Anterior cingulate cortex (tissue), 58 donors: ENCODE measurements at regions not wholly inside any gene's neighbourhood (a gene's known extent, or its start where the extent isn't known, plus 50 kb on each side); places are given as distances from the start of the nearest gene placed in this dataset.
A peak's percentile ranks its signal among the peaks of the same experiment; 100 is the strongest.
"Not testable (repeated sequence)": the region's sequence is repeated elsewhere in the genome, so short reads cannot be mapped to it uniquely, and the experiment has no call there.

ENCODE experiments used
- DNase-seq, 58 donors: peaks; one replicate each; lab custom pipeline; 2025; lab: John Stamatoyannopoulos, UW

GRCh38 chr4:181843797-181844196, 399.4 kb upstream of the TENM3 start:
- not testable (repeated sequence) for DNase-seq

DNA sequence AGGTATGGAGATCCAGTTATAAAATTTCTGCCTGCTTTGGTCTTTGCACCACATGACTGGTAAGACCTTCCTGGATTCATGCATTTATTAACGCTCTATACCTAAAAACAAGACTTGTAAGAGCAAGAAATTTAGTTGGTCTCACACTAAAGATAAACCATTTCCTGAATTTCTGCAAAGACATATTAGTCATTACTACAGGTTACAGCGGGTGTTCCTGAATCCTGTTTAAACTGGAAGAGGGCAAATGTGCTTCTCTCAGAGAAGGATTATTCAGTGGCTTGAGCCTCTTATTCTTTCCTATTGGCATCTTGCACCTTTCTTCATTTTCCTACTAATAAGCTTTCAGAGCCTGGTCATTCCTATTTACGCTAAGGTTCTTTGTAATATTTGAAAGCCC, 397.6 kb upstream of the TENM3 start:
- DNase-seq: no peak

DNA sequence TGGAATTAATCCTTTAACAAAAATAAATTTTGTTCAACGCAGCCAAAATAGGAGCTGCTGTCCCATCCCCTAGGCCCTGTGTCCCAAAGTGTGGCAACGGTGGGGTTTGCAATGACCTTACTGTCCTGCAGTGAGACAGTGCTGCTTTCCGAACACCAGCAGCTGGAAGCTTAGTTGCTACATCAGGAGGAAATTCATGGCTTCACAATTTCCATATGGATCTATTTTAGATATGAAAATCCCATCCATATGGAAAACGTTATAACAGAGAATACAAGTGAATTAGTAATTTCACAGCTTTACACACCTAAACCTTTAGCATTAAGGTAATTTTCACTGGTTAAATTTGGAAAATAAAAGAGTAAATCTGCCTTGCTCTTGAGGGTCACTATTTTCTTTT, 396.3 kb upstream of the TENM3 start:
- no peak for DNase-seq

DNA sequence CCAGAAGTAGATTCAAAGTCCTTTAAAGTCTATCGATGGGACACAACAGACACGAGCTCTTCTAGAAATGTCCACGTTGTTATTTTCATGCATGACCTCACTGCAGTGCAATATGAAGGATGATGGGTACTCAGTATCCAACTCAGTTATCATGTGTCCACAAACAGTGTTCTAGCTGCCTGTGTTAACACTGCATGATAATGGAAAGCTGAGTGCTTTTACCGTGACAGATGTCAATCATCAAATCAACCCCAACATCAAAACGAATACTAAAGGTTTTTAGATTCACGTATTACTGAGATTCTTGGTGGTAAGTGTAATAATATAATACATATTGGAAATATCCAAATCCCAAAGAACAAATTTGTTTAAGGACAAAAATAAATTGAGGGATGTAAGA, 394.8 kb upstream of the TENM3 start:
- no peak for DNase-seq

DNA sequence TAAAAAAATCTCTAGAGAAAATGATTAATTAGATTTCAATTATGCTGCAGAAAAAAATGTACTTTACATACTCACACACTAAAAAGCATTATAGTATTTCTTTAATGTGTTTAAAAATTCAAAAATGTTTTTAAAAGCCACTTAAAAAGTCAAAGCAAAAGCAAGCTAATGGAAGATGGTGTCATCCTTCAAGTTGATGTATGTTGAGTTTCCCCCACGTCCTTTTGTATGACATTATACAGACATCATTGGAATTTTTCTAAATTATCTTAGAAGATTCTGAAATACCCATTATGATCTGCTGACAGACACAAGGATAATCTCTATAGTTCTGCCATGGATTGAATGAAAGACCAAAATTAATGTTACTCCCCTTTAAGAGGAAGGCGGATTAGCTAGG, 393.7 kb upstream of the TENM3 start:
- DNase-seq: no peak

DNA sequence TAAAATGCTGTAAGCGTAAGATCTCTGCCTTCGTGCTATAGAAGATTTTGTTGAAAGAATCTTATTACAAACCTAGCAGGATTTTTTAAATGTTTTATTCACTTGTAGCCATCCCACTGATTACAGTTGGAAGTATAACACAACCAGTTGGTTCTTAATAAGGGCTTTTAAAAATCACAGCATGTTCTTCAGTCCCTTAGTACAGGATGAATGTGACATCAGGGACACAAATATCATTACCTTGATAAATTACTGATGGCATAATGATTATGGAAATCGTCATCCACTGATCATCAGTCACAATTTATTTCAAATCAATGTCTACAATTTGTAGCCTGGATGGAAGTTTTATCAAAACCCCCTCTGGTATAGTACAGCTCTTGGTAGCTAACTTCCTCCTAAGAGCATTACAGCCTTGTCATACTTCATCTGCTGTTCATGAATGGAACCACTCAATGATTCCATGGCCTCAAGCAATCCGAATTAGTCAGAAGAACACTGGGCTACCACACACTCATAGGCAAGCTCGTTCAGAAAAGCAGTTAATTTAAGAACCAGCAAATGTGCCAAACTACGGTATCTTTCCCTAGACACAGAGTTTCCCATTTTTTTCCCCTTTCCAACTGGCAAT, 389.2 kb upstream of the TENM3 start:
- no peak for DNase-seq

GRCh38 chr4:181855307-181855706, 387.9 kb upstream of the TENM3 start:
- no peak for DNase-seq

DNA sequence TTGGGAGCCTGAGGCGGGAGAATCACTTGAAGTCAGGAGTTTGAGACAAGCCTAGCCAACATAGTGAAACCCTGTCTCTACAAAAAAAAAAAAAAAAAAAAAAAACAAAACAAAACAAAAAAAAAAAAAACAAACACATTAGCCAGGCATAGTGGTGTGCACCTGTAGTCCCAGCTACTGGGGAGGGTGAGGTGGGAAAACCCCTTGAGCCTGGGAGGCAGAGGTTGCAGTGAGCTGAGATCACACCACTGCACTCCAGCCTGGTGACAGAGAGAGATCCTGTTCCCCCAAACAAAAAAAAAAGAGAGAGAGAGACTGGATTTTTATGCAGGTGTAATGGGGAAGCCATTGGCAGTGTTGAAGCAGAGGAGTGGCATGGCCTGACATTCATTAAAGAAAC, 385.7 kb upstream of the TENM3 start:
- not testable (repeated sequence) for DNase-seq

DNA sequence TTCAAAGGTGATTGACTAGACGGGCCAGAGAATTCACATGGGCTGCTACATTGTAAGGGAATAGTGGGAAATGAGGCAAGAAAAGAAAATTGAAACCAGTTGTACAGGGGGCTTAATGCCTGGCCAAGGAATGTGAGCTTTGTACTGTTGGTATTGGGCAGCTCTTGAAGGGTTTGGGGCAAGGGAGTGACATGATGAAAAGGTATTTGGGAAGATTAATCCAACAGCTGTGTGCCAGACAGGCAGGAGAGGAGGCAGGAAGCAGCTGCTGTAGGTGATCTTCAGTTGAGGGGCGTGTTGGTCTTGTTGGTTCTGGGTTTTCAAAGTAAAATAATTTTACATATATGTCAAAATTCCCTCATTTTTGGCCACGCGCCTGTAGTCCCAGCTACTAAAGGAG, 384.5 kb upstream of the TENM3 start:
- no peak for DNase-seq

DNA sequence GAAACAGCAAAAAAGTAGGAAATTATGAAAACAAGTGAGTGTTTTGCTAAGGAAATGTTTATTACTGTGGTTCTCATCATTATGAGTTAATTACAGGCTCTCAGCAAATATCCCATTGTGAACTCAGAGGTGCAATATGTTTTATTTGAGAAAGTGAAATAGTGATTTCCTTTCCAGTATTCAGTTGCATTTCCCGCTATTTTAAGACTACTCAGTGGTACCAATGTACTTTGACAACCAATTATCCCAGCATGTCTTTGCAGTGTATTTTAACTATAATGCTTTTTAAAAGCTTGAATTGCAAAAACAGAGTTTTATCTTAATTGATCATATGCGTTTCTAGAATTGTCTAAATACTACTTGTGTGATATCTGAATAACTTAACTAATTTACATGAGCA, 383.8 kb upstream of the TENM3 start:
- DNase-seq: no peak

DNA sequence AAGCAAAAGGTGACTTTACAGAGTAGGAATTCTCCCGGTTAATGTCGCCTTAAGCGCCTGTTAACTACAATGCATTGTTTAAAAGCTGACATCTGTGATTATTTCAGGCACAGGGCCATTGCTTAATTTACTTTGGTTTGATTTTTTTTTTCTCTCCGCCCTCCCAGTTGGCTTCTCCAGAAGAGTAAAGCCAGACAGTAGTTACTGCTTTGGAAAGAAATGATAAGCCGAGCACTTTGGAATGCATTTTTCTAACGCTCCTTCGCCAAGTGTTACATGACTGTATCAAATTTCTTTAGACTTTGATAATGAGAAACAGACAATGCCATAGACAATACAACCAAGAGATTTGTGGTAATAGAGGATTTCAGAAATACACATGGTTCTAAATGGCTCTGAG, 383.0 kb upstream of the TENM3 start:
- DNase-seq: no peak

DNA sequence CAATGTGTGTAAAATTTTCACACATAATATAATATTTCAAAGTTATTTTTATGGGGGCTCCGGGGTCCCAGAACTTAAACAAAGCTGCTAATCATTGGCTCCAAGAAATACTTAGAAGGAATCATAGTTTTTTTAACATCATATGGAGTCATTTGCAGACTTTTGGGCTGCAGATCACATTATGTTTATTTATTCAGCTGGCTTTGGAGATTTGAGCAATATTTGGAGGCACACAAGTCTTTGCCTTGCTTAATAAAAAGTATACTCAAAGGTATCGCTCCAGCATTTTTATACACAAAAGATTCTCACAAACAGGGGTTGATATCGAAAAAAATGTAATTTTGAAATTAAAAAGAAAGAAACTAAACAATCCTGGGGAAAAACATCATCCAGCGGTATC, 382.5 kb upstream of the TENM3 start:
- DNase-seq: no peak

- no peak for DNase-seq
These were observed 379.3 kb upstream of the TENM3 start for GRCh38 chr4:181863856-181864255.

DNA sequence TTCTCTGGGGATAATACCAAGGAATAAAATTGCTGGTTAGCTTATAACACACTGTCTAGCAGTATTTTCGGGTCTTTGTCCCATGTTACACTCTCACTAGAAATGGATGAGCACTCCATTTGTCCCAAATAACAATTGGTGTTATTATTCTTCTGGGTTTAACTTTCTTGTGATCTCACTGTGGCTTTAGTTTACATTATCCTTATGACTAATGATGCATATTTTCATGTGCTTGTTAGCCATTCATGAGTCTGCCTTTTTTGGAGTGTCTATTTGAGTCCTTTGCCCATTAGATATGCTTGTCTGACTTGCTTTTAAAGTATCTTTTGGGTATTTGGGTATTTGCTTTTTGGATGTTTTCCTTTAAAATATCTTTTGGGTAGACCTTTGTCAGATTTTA, 372.9 kb upstream of the TENM3 start:
- no peak for DNase-seq

GRCh38 chr4:181874602-181875001, 368.6 kb upstream of the TENM3 start:
- DNase-seq: peak in 17 of 58 donors; percentile 0 to 20 (median 5)

- no peak for DNase-seq
These were observed 365.8 kb upstream of the TENM3 start for GRCh38 chr4:181877329-181877848.

GRCh38 chr4:181890031-181890430, 353.2 kb upstream of the TENM3 start:
- DNase-seq: no peak

GRCh38 chr4:181890911-181891310, 352.3 kb upstream of the TENM3 start:
- no peak for DNase-seq

DNA sequence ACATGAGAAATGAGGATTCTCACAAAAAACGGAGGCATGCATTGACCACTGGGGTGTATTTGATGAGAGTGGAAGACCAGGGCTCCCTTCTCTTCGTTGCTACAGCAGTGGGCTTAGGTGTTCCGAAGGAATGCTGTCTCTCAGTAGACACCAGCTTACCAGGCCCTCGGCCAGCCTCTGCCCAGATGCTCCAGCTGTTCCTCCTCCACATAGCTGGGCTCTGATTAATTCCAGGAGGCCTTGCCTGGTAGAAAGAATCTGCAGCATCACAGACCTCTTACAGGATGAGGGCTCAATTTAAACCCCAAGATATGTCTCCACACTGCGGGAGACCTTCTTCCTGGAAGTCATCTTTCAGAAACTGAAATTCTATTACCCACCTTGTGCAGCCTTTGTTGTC, 346.6 kb upstream of the TENM3 start:
- DNase-seq: no peak

GRCh38 chr4:181897935-181898334, 345.3 kb upstream of the TENM3 start:
- no peak for DNase-seq

GRCh38 chr4:181902404-181902803, 340.8 kb upstream of the TENM3 start:
- DNase-seq: not testable (repeated sequence)

DNA sequence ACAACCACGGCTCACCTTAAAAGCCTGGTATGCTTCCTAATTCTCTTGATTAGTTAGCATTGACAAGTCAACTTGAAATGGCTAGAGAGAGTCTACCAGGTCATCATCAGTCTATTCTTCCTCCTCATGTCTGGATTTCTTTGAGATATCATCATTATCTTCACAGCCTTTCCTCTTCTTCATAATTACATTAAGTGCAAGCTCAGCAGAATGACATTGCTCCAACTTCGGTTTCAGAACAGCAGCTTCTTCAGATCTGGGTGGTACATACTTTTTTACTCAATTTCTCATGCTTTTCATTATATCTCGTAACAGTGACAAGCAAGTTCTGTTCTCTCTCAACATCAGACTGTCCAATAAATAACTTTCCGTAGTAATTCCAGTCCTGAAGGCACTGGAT, 337.5 kb upstream of the TENM3 start:
- no peak for DNase-seq

GRCh38 chr4:181908168-181908567, 335.0 kb upstream of the TENM3 start:
- no peak for DNase-seq
